H1 (cell line): ENCODE measurements at regions not wholly inside any gene's neighbourhood (a gene's known extent, or its start where the extent isn't known, plus 50 kb on each side); places are given as distances from the start of the nearest gene placed in this dataset.

Experiments used
- CTCF ChIA-PET: fragments of 300-600 bp; sonication (Branson Sonifier 250); formaldehyde crosslinking; loops from one replicate; lab custom pipeline; 2021; ENCODE audit not compliant: partially characterized antibody; lab: Charles Lee
- POLR2A ChIA-PET: fragments of 300-600 bp; sonication (Branson Sonifier 250); formaldehyde crosslinking; loops from one replicate; lab custom pipeline; 2021; ENCODE audit warnings: inconsistent platforms; ENCODE audit not compliant: partially characterized antibody; lab: Charles Lee
- DNase-seq, 2 experiments: peaks; one replicate each; pipeline versions ENCODE4 v3.0.0 to v3.0.0-alpha.2; 2010 to 2022; ENCODE audit warnings: low spot score in 2 of 2, low read depth in 1 of 2, mixed read lengths in 1 of 2
- FAIRE-seq: peaks from 2 replicates; lab custom pipeline; 2011; peaks lifted over from hg19 to GRCh38; lab: Jason Lieb, UNC
- H2AFZ ChIP-seq: 2 replicates; pipeline ENCODE4 v1.8.1; 2012; ENCODE audit warnings: low read length, inconsistent platforms
- H2AK5ac ChIP-seq: 2 replicates; pipeline ENCODE4 v1.6.1; 2013; ENCODE audit warnings: low read depth, low read length
- H2BK120ac ChIP-seq: replicated peaks from 2 replicates; pipeline ENCODE3; 2013; ENCODE audit warnings: low read depth, low read length, inconsistent platforms
- H2BK12ac ChIP-seq: 2 replicates; pipeline ENCODE4 v1.6.1; 2013; ENCODE audit warnings: low read depth, low read length
- H2BK15ac ChIP-seq: 2 replicates; pipeline ENCODE4 v1.6.1; 2013; ENCODE audit warnings: low read length
- H2BK20ac ChIP-seq: 2 replicates; pipeline ENCODE4 v1.6.1; 2013; ENCODE audit warnings: low read length
- H2BK5ac ChIP-seq: 2 replicates; pipeline ENCODE4 v1.6.1; 2013; ENCODE audit warnings: low read depth, low read length
- H3K14ac ChIP-seq: 2 replicates; pipeline ENCODE4 v1.6.1; 2013; ENCODE audit warnings: inconsistent platforms; ENCODE audit not compliant: insufficient read length
- H3K18ac ChIP-seq: 2 replicates; pipeline ENCODE4 v1.6.1; 2013; ENCODE audit warnings: low read length; ENCODE audit errors: extremely low read depth
- H3K23ac ChIP-seq: 2 replicates; pipeline ENCODE4 v1.6.1; 2013; ENCODE audit warnings: inconsistent platforms; ENCODE audit not compliant: insufficient read length
- H3K23me2 ChIP-seq: 2 replicates; pipeline ENCODE4 v1.6.1; 2013; ENCODE audit warnings: low read depth, low read length
- H3K27ac ChIP-seq: 2 replicates; pipeline ENCODE4 v1.6.1; 2011; ENCODE audit warnings: low read depth, low read length, inconsistent platforms
- H3K27me3 ChIP-seq, 4 experiments: replicated peaks in 1 of 4; 1 replicate in 1 of 4; 2 replicates in 3 of 4; pipeline versions ENCODE4 v1.6.1 to v1.8.1; 2011 to 2013; ENCODE audit warnings: low read length in 3 of 4, mild to moderate bottlenecking in 3 of 4, inconsistent platforms in 2 of 4, mixed read lengths in 2 of 4, moderate library complexity in 1 of 4; ENCODE audit not compliant: control insufficient read depth in 3 of 4, insufficient read depth in 3 of 4; ENCODE audit errors: extremely low read depth in 1 of 4
- H3K36me3 ChIP-seq, 4 experiments: 2 replicates each; pipeline versions ENCODE4 v1.6.1 to v1.8.1; 2011 to 2013; ENCODE audit warnings: mild to moderate bottlenecking in 4 of 4, low read length in 3 of 4, moderate library complexity in 2 of 4, control low read depth in 1 of 4, inconsistent platforms in 1 of 4; ENCODE audit not compliant: insufficient read depth in 4 of 4, control insufficient read depth in 2 of 4
- H3K4ac ChIP-seq: replicated peaks from 2 replicates; pipeline ENCODE3; 2013; ENCODE audit warnings: low read length, low read depth, mixed read lengths, inconsistent platforms; ENCODE audit not compliant: insufficient read length
- H3K4me1 ChIP-seq, 4 experiments: replicated peaks in 1 of 4; 1 replicate in 1 of 4; 2 replicates in 3 of 4; pipeline versions ENCODE4 v1.6.1 to v1.8.1; 2011 to 2013; ENCODE audit warnings: low read length in 3 of 4, inconsistent platforms in 2 of 4, mixed read lengths in 1 of 4; ENCODE audit not compliant: insufficient read depth in 4 of 4, control insufficient read depth in 3 of 4
- H3K4me2 ChIP-seq, 2 experiments: 2 replicates each; pipeline versions ENCODE4 v1.6.1 to v1.8.1; 2011 to 2013; ENCODE audit warnings: low read depth in 2 of 2, low read length in 2 of 2, control low read depth in 1 of 2, inconsistent platforms in 1 of 2, mild to moderate bottlenecking in 1 of 2; ENCODE audit not compliant: insufficient read depth in 1 of 2
- H3K4me3 ChIP-seq, 4 experiments: fragments of 200-600, 300-600 bp in 1 of 4; sonication (generic), shearing (Covaris generic), sonication (Bioruptor Twin) in 1 of 4; 2 replicates each; pipeline versions ENCODE4 v1.5.1 to v1.8.1; 2011 to 2016; ENCODE audit warnings: low read length in 4 of 4, low read depth in 3 of 4, control low read depth in 2 of 4, inconsistent platforms in 2 of 4, mild to moderate bottlenecking in 2 of 4, mixed read lengths in 1 of 4, moderate library complexity in 1 of 4; ENCODE audit not compliant: insufficient read depth in 2 of 4; ENCODE audit errors: extremely low read depth in 1 of 4
- H3K56ac ChIP-seq: replicated peaks from 2 replicates; pipeline ENCODE3; 2013; ENCODE audit warnings: low read depth, mild to moderate bottlenecking, mixed read lengths, low read length, inconsistent platforms; ENCODE audit not compliant: insufficient read length
- H3K79me1 ChIP-seq: 2 replicates; pipeline ENCODE4 v1.6.1; 2013; ENCODE audit warnings: low read depth, low read length, control low read depth
- H3K79me2 ChIP-seq, 2 experiments: 2 replicates each; pipeline versions ENCODE4 v1.6.1 to v1.8.1; 2012 to 2013; ENCODE audit warnings: low read length in 2 of 2, mild to moderate bottlenecking in 2 of 2, inconsistent platforms in 1 of 2; ENCODE audit not compliant: insufficient read depth in 2 of 2, control insufficient read depth in 1 of 2
- H3K9ac ChIP-seq, 4 experiments: replicated peaks in 1 of 4; 1 replicate in 1 of 4; 2 replicates in 3 of 4; pipeline versions ENCODE4 v1.6.1 to v1.8.1; 2011 to 2013; ENCODE audit warnings: low read depth in 3 of 4, low read length in 3 of 4, control low read depth in 2 of 4, mild to moderate bottlenecking in 2 of 4, moderate library complexity in 2 of 4, inconsistent platforms in 1 of 4; ENCODE audit errors: extremely low read depth in 1 of 4
- H3K9me3 ChIP-seq, 2 experiments: 2 replicates each; pipeline versions ENCODE4 v1.6.1 to v1.8.1; 2012 to 2013; ENCODE audit warnings: mild to moderate bottlenecking in 2 of 2, moderate library complexity in 2 of 2, control low read depth in 1 of 2, inconsistent platforms in 1 of 2, low read depth in 1 of 2, low read length in 1 of 2, mixed read lengths in 1 of 2; ENCODE audit not compliant: insufficient read depth in 2 of 2
- H4K20me1 ChIP-seq, 2 experiments: replicated peaks in 1 of 2; 2 replicates each; pipeline versions ENCODE3 to v1.8.1; 2011 to 2013; ENCODE audit warnings: inconsistent platforms in 2 of 2, low read length in 2 of 2, mild to moderate bottlenecking in 1 of 2; ENCODE audit not compliant: insufficient read depth in 2 of 2, control insufficient read depth in 1 of 2
- H4K5ac ChIP-seq: 2 replicates; pipeline ENCODE4 v1.6.1; 2013; ENCODE audit warnings: low read length, low read depth, mixed read lengths, inconsistent platforms; ENCODE audit not compliant: insufficient read length
- H4K8ac ChIP-seq: 2 replicates; pipeline ENCODE4 v1.8.0; 2013; ENCODE audit warnings: mild to moderate bottlenecking, moderate library complexity, low read length, inconsistent platforms; ENCODE audit not compliant: insufficient read depth; ENCODE audit errors: extremely low read depth
- H4K91ac ChIP-seq: replicated peaks from 2 replicates; pipeline ENCODE3; 2013; ENCODE audit warnings: low read length, mixed read lengths, inconsistent platforms; ENCODE audit not compliant: insufficient read length
- BCL11A ChIP-seq, 2 experiments: IDR thresholded peaks; one replicate each; pipeline ENCODE4 v1.6.1; 2011; ENCODE audit warnings: low read depth in 2 of 2, low read length in 2 of 2, mild to moderate bottlenecking in 2 of 2
- CHD1 ChIP-seq: IDR thresholded peaks from 2 replicates; pipeline ENCODE4 v1.6.1; 2012; ENCODE audit warnings: low read depth, low read length, improper control_type of control experiment
- CTBP2 ChIP-seq: IDR thresholded peaks from 2 replicates; pipeline ENCODE4 v1.7.0; 2011; ENCODE audit warnings: borderline replicate concordance, mild to moderate bottlenecking, moderate library complexity, mixed read lengths, low read length; ENCODE audit not compliant: insufficient read depth, insufficient read length
- EP300 ChIP-seq, 2 experiments: IDR thresholded peaks; 1 replicate in 1 of 2; 2 replicates in 1 of 2; pipeline ENCODE4 v1.6.1; 2011 to 2012; ENCODE audit warnings: low read depth in 2 of 2, low read length in 2 of 2, mild to moderate bottlenecking in 2 of 2, borderline replicate concordance in 1 of 2, inconsistent platforms in 1 of 2, moderate library complexity in 1 of 2
- NANOG ChIP-seq: IDR thresholded peaks from 2 replicates; pipeline ENCODE4 v1.6.1; 2011; ENCODE audit warnings: low read length, low read depth, mild to moderate bottlenecking, inconsistent platforms; ENCODE audit not compliant: insufficient read depth, poor library complexity, severe bottlenecking
- RBBP5 ChIP-seq: IDR thresholded peaks from 2 replicates; pipeline ENCODE4 v1.7.1; 2012; ENCODE audit warnings: low read depth, mild to moderate bottlenecking, inconsistent platforms, low read length, moderate library complexity, borderline replicate concordance
- RFX5 ChIP-seq: IDR thresholded peaks from 2 replicates; pipeline ENCODE4 v1.6.1; 2011; ENCODE audit warnings: low read depth, low read length, improper control_type of control experiment, borderline replicate concordance
- RNF2 ChIP-seq: fragments of 200-900, 300-1000 bp; sonication (generic); IDR thresholded peaks from 2 replicates; pipeline ENCODE4 v1.7.1; 2016; ENCODE audit warnings: borderline replicate concordance, low read depth, mild to moderate bottlenecking, antibody characterized with exemption, low read length; ENCODE audit not compliant: poor library complexity, severe bottlenecking; ENCODE audit errors: missing control alignments
- SAP30 ChIP-seq: fragments of 300-600 bp; sonication (generic); IDR thresholded peaks from 2 replicates; pipeline ENCODE4 v1.7.1; 2012; ENCODE audit warnings: low read length, moderate library complexity, mild to moderate bottlenecking, inconsistent platforms; ENCODE audit not compliant: insufficient read depth, insufficient replicate concordance
- TCF12 ChIP-seq: IDR thresholded peaks from 2 replicates; pipeline ENCODE4 v1.6.1; 2011; ENCODE audit warnings: low read depth, mild to moderate bottlenecking, low read length
- YY1 ChIP-seq: IDR thresholded peaks from 2 replicates; pipeline ENCODE4 v1.6.1; 2011; ENCODE audit warnings: low read depth, mild to moderate bottlenecking, low read length
- WGBS, 2 experiments: shearing (Covaris generic) in 1 of 2; methylation state at CpG; one replicate each; pipeline versions ENCODE4 v1.1.6 to v1.1.7; 2013 to 2015; ENCODE audit warnings: low lambda C conversion rate in 2 of 2, mixed read lengths in 2 of 2, inconsistent platforms in 1 of 2, low coverage in 1 of 2, missing lambda C conversion rate in 1 of 2; ENCODE audit not compliant: insufficient replicate concordance in 2 of 2, insufficient coverage in 1 of 2, insufficient read length in 1 of 2; ENCODE audit errors: extremely low coverage in 1 of 2, missing lambda C conversion rate in 1 of 2; 5-methylcytosine and 5-hydroxymethylcytosine counted together
- TF ChIP-seq, protein P1 (sequence below): IDR thresholded peaks from 2 replicates; pipeline ENCODE4 v1.6.1; 2011; ENCODE audit warnings: low read depth, mild to moderate bottlenecking, low read length; ENCODE audit not compliant: insufficient read depth
- TF ChIP-seq, protein P2 (sequence below): IDR thresholded peaks from 2 replicates; pipeline ENCODE4 v1.6.1; 2012; ENCODE audit warnings: inconsistent platforms

DNA sequence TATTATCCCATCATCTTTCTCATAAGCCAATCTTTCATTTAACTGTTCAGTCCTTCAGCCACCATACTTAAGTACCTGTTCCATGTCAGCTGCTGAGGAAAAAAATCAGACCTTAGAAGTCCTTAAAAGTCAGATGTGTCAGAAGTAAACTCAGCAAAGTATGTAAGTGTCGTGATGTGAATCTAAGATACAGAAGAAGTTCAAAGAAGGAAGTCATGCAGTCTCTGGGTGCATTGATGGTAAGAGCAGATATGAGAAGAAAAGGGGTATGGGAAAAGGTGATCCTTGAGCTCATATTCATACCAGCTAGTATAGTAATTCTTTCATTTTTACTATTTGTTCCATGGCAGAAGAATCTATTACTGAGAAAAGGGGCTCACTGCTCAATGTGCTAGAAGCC, 259.4 kb upstream of the CD180 start:
- WGBS, 2 experiments, result 94% methylated on average over 1 of the region's 1 CpG; no CpG with 5 or more reads in 1 of the 2 experiments
- TF ChIP-seq TCF12 (no peak), CTBP2 (no peak), NANOG (no peak), RBBP5 (no peak), SAP30 (no peak), CHD1 (no peak), YY1 (no peak), EP300 (IDR thresholded peaks at IDR 0.05; ENCODE audit: borderline replicate concordance in 1 of 2, low read depth in 2 of 2, low read length in 2 of 2) (no peak), RFX5 (no peak), BCL11A (IDR thresholded peaks at IDR 0.05; ENCODE audit: low read depth in 2 of 2, low read length in 2 of 2) (no peak), RNF2 (no peak)
- TF ChIP-seq, protein P1, sequence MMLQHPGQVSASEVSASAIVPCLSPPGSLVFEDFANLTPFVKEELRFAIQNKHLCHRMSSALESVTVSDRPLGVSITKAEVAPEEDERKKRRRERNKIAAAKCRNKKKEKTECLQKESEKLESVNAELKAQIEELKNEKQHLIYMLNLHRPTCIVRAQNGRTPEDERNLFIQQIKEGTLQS, result no peak
- TF ChIP-seq, protein P2, sequence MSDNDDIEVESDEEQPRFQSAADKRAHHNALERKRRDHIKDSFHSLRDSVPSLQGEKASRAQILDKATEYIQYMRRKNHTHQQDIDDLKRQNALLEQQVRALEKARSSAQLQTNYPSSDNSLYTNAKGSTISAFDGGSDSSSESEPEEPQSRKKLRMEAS, result no peak

More for the DNA sequence above, 259.4 kb upstream of the CD180 start:
- Histone ChIP-seq H2AK5ac (no peak overlapping the region), H2BK20ac (no peak overlapping the region), H2BK15ac (no peak overlapping the region), H2BK120ac (no peak overlapping the region), H3K4me2 (no peak overlapping the region), H2BK12ac (no peak overlapping the region), H3K23ac (no peak overlapping the region), H4K91ac (no peak overlapping the region), H4K8ac (no peak overlapping the region), H3K4ac (no peak overlapping the region), H4K20me1 (no peaks in the 10 kb centered on the region), H3K23me2 (no peaks in the 10 kb centered on the region), H2BK5ac (no peak overlapping the region), H4K5ac (no peak overlapping the region), H3K79me2 (no peaks in the 10 kb centered on the region), H3K27me3 (peaks cover 0 to 2% (median 0%) of the 10 kb centered on the region in 4 experiments; a peak in 1 of 7 replicates), H2AFZ (no peak overlapping the region), H3K4me1 (no peaks in the 10 kb centered on the region), H3K79me1 (no peaks in the 10 kb centered on the region), H3K14ac (no peak overlapping the region), H3K9me3 (no peaks in the 10 kb centered on the region), H3K18ac (no peak overlapping the region), H3K56ac (no peak overlapping the region), H3K36me3 (no peaks in the 10 kb centered on the region), H3K4me3 (no peak overlapping the region), H3K9ac (no peak overlapping the region), H3K27ac (no peak overlapping the region)
- no peak for DNase-seq
- CTCF ChIA-PET, result no interaction called here
- POLR2A ChIA-PET, result no interaction called here
- FAIRE-seq, result no peak
